GM21526 (cell line): ENCODE measurements at regions not wholly inside any gene's neighbourhood (a gene's known extent, or its start where the extent isn't known, plus 50 kb on each side); places are given as distances from the start of the nearest gene placed in this dataset.

ENCODE experiments used
- ATAC-seq: cut with Tn5 transposase; IDR thresholded peaks from one replicate; pipeline ENCODE4 v1.9.1; 2021; ENCODE audit warnings: moderate library complexity; ENCODE audit not compliant: unreplicated experiment, low FRiP score

GRCh38 chr10:78262860-78263259 lies 229.2 kb downstream of the RPS24 start:
- no peak for ATAC-seq

DNA sequence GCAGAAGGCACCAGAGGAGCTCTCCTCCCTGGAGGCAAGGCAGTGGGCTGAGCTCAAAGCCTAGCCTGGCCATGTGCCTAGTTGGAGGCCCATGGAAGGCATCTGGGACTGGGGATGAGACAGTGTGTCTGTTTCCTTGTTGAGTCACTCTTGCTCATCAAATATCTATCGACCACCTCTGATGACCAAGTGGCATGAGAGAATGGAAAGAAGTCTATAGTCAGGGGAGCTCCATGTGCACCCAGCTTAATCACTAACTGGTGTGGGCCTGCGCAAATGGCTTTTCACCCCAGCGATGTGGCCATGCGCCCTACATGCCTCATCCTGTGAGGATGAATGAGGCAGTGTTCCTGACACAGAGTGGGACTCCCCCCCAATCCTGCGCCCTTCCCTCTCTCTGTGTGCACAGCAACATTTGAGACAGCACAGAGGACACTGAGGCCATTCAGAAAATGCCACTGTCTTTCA lies 229.9 kb downstream of the RPS24 start:
- ATAC-seq: no peak

- no peak for ATAC-seq
These were observed 230.7 kb downstream of the RPS24 start for GRCh38 chr10:78264361-78264760.

DNA sequence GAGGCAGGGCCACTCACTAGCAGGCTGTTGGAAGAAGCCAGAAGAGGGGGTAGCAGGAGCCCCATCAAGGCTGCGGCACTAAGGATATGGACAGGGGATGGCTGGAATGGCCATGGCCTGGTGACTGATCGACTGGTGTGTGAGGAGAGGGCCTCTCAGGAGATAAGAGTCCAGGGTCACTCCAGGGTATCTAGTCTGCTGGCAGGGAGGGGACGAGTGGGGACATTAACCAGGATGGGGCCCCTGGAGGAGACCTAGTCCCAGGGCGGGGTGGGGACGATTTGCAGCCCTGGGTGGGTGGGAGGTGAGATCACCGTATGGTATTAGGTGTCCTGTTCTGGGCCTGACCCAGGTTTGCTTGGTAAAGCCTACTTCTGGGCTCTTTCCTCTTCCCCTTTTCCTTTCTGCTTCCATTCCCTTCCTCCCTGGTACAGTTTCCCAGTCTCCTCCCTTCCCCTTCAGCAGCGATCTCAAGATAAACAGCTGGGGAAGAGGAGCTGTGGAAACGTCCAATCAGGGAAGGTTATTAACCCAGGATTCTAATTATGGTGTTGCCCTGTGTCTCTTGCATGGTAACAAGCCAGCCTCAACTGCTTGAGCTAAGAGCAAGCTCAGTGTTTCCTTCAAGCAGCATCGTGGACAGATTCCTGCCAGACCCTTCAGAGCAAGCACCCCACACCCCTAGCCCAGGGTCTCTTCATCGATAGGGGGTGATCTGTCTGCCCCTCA lies 233.2 kb downstream of the RPS24 start:
- no peak for ATAC-seq

DNA sequence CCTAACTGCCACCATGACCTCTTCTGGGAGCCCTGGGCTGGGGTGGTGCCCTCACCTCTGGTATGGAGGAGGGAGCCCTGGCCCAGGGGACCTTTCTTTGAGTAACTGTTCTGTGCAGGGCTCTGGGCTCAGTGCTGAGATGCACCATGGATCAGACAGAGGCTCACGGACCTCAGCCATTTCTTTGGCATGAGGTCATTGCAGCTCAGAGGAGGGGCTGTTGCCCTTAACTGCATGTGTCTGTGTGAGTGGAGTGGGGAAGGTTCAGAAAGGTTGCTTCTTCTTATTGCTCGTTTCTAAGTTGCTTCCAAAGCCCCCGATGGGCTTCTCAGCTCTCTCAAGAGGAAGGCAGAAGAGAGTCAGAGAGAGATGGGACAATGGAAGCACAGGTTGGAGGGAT lies 233.9 kb downstream of the RPS24 start:
- no peak for ATAC-seq

- no peak for ATAC-seq
These were observed 235.4 kb downstream of the RPS24 start for GRCh38 chr10:78269060-78269459.

GRCh38 chr10:78272329-78272728 lies 238.7 kb downstream of the RPS24 start:
- ATAC-seq: no peak

DNA sequence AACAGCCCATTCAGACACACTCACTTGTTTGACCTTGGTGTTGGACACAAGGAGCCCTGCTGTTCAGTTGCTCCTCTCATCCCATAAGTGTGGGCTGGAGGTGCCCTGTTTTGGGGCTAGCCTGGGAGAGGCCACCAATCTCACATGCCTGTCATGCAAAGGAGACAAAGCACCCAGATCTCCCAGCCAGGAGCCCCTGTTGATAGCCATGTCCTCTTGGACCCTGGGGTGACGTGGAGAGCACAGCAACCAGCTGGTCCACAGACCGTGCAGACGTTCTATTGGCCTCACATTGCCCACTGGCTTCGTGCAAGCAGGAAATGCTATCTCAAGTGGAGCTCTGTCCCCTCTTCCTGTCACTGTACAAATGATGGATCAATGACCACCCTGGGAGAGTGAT lies 240.8 kb downstream of the RPS24 start:
- ATAC-seq: no peak

DNA sequence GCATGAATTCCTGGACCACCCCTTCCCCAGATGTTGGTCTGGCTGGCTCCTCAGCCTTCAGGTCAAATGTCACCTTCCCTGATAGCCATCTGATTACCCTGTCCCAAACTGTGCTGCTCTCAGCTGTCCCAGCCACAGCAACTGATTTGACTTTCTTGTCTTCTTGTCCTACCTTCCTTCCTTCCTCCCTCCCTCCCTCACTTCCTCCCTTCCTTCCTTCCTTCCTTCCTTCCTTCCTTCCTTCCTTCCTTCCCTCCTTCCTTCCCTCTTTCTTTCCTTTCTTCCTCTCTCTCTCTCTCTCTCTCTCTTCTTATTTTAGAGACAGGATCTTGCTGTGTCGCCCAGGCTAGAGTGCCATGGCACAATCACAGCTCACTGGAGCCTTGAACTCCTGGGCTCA lies 242.5 kb downstream of the RPS24 start:
- ATAC-seq: no peak

DNA sequence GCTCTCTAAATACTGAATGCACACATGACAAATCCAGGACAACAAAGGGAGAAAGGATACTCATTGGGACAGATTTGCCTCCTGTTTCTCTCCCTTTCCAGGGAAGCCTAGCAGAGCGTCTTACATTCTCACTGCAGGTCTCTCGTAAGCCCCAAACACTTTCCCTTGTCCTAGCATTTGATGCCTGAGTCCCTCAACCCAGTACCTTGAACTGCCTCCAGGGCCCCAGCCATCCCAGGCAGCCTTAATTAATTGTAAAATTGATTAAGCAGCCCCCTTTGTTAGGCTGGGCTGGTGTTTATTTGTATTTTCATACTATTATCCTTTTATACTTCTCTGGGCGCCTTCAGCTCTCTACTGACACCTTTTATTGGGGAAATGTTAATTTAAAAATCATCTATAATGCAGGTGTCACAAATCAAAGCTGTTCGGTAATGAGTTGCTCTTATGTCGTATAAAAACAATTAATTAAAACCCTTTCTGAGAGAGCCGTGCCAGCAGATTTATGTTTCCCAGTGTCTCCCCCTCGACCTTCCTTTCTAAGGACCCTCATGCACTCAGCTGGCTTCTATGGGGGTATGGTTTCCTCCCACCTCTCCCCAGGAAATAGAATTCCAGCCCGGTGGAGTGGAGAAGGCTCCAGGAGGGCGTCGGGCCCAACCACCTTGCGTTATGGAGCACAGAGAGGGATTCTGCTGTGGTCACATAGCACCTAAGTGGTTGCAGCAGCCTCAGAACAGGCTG lies 243.8 kb downstream of the RPS24 start:
- ATAC-seq: no peak

- ATAC-seq: no peak
These were observed 244.4 kb downstream of the RPS24 start for GRCh38 chr10:78278058-78278404.

DNA sequence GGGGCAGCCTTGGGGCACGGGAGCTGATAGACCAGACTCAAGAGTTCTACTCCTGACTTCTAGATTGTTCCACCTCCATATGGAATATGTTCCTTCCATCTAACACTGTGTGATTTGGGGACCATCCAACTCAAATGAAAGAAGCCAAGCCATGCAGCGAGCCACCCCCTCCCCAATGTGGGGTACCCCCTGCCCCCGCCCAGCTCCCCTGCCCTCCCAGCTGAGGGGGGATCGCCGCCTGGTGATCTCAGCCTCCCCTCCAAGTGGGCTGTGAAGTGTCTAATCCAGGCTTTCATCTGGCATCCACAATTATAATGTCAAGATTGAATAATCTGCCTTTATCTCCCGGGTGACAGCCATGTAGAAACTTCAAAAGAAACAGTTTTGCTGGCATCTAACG lies 246.1 kb downstream of the RPS24 start:
- no peak for ATAC-seq

DNA sequence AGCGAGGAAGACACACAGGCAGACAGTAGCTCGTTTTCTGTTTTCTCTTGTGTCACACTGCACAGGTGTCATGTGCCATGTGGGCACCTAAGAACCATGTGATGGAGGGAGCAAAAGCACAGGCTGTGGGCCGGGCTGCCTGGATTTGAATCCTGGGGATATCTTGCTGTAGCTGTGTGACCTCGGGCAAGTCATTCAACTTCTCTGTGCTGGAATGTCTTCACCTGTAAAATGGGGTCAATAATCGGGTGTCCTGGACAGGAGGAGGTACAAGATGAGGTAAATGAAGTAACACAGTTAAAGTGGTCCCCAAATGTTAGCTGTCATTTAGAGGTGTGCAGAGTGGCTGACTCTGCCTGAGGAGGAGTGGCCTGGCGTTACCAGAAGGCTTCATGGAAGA lies 246.9 kb downstream of the RPS24 start:
- ATAC-seq: no peak

DNA sequence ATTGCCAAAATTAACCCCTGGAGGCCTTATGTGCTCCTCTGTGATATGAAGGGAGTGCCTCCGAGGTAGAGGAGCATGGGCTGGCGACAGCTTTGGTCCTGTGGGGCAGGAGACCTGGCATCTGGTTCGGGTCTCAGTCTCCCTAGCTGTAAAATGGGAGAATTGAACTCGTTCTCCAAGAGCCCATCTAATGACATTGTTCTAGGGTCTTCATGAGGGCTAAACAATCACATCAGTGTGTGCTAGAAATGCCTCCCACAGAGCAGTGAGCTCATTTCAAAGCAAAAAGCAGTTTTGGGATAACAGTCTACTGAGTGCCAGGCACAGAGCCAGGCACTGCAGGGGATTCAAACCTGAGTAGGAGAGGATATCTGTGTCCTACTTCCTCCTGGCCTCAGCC lies 248.0 kb downstream of the RPS24 start:
- no peak for ATAC-seq

DNA sequence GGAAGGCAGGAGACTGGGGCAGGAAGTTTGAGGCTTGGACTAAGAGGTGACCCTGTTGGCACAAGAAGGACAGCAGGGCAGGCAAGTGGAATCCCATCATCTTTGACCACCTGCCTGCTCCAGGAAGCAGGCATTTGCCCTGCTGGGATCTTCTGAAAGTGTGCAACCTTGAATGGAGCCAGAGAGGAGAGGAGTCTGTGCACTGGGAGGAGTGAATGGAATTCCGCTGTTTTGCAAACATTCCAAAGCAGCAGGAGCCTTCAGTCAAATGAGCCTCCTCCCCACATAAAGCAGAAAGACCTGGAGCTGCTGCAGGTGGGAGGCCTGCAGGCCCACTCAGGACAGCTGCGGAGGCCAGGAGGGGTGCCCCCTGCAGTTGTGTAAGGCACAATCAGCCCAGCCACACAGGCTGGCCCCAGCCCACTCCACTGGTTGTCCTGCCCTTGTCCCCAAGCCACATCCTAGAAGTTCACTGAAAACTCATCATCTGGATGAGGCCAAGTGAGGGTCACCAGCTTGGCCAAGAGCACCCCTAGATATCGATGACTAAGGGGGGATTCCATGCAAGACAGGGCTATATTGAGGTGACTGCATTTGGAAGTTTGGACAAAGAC lies 249.5 kb downstream of the RPS24 start:
- no peak for ATAC-seq

GRCh38 chr10:78284381-78284780 lies 250.7 kb downstream of the RPS24 start:
- ATAC-seq: no peak

DNA sequence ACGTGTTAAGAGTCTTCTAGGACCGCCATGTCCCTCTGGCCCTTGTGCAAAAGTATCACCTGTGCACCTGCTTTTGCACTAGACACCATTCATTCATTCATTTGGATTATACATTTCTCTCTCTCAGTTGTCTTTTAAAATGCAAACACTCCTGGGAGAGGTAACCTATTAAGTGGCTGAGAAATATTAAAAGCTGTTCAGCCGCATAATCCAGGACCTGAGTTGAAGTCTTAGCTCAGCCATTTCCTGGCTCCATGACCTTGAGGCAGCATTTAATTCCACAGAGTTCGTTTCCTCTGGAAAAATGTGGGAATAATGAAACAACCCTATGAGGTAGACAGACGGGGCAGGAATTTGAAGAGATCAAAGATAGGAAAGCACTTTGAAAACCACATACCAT lies 251.6 kb downstream of the RPS24 start:
- no peak for ATAC-seq

GRCh38 chr10:78286186-78286585 lies 252.5 kb downstream of the RPS24 start:
- ATAC-seq: no peak

DNA sequence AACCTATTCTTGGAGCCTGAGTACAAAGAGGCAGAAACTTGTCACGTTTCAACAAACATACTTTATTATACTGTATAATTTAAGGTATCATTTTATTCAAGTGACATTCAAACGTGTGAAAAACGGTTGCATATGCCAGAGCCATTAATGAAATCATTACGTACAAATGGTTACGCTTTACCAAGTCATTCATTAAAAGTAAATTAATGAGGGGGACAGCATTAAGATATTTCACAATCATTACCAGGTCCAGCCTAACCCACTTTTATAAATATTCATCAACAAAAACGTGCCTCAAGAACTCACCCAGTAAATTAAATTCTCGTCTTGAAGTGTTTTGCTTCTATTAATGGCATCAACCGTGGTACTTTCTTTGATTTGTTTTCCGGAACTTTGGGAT lies 253.0 kb downstream of the RPS24 start:
- ATAC-seq: no peak

DNA sequence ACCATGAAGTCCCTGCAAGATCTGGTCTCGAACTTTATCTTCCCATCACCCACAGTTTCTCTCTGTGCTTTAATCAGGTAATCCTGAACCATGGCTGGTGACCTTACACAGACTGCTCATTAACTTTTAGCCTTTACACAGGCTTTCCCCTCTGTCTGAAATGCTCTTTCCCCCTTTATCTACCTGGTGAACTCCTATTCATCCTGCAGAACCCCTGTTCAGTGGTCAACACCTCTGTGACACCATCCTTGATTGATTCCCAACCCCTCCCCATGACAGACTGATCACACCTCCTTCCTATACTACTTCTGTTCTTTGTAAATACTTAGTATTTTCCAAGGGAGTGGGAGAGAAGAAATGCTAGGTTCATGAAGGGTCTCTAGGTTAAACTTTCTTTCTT lies 254.0 kb downstream of the RPS24 start:
- ATAC-seq: no peak

- no peak for ATAC-seq
These were observed 255.0 kb downstream of the RPS24 start for GRCh38 chr10:78288663-78289062.
